Stimulated activated naive CD8-positive, alpha-beta T cell treated with anti-CD3 and anti-CD28 coated beads, Interleukin-15, Interleukin-2, amounts not matched to agents 100 U/mL and 50 U/mL, for 24 hours (primary cell): ENCODE measurements at regions not wholly inside any gene's neighbourhood (a gene's known extent, or its start where the extent isn't known, plus 50 kb on each side); places are given as distances from the start of the nearest gene placed in this dataset.

Source experiments
- ATAC-seq: fragments of 150-1000 bp; cut with Tn5 transposase; one replicate; pipeline ENCODE4 v1.10.0; 2021
- DNase-seq: peaks from one replicate; pipeline ENCODE4 v3.0.0; 2021

DNA sequence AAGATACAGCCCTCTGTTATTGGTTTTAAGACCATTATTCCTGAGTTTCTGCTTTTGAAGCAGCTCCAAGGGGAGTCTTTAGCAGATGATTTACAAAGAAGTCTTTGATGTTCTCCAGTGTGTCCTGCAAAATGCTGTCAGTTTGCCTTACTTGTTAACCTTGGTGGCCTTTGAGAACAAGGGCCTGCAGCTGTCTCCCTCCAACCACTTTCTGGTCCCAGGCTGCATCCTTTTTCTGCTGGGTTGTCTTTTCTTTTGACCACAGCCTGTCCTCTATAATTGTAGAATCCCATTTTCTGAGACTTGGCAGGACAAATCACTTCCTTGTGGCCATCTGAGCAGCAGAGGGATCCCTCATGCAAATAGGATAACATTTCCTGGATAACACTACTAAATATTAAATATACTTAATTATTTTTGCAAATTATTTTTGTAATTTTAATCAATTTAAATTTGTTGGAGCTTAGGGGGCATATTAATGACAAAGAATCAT, 281.4 kb downstream of the DMRT2 start:
- no peak for DNase-seq
- ATAC-seq: no peak

DNA sequence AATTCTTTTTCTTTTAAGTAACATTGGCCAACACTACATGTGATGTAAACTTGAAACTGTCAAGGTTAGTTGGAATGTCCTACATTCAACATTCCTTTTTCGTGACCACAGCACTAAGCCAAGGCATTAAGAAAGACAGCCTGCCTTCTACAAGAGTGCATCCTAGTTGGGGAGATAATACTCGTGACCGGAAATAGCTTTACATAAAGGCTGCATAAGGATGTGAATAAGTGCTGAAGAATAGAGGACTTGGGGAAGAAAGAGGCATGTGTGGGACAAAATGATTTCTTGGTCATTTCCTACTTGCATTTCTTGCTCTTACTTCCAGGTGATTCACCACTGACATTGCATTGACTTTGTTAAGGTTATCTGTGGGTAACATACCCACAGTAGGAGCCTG, 282.0 kb downstream of the DMRT2 start:
- ATAC-seq (no peak), DNase-seq (no peak)

GRCh38 chr9:1335174-1335573, 285.0 kb downstream of the DMRT2 start:
- ATAC-seq: no peak

DNA sequence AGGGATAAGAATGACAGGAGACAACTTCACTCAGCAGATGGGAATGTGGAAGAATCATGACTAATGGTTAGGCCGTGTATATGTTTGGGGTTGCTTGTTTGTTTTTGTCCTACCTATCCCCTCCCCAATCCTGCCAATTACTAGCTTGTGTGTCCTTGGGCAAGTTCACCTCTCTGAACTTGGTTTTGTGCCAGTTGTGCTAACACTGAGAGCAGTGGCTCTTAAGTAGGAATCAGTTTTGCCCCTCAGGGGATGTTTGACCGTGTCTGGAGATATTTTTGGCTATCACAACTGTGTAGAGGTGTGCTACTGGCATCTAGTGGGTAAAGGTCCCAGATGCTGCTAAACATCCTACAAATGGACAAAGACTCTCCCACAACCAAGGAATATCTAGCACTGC, 287.0 kb downstream of the DMRT2 start:
- DNase-seq: no peak
- no peak for ATAC-seq

More at GRCh38 chr9:1335174-1335573, 285.0 kb downstream of the DMRT2 start:
- no peak for DNase-seq

DNA sequence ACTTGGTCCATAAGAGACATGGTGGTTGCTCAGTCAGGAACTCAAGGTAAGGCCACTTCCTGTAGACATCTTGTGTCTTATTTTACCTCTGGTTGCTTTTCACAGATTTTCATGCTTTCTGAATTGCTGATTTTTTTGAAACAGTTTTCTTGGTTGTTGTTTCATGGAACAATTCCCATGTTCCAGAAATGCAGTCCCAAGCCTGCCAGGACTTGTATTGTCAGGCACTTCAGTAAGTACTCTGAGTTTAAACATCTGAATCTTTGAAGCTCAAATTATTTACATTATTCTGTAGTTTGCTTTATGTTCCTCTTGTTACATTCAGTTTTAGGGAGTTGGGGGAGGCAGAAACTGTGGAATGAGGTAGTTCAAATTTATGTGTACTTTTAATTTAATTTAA, 290.2 kb downstream of the DMRT2 start:
- ATAC-seq (no peak), DNase-seq (no peak)

GRCh38 chr9:1353291-1353690, 303.1 kb downstream of the DMRT2 start:
- DNase-seq: no peak
- no peak for ATAC-seq

DNA sequence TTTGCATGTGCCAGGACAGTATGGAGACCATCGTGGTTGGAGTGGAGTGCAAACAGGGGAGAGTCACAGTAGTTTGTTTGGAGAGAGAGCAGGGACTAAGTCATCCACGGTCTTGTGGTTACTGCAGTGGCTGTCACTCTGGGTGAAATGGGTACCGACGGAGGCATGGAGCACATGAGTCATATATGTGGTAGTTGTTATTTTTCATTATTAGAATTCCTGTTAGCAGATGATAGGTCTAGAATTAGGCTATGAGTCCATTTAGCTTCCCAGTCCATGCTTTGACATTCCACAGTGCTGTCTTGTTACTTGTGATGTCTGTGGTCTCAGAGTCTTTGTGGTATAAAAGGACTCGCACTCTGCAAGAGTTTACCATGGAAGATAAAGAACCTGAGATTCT, 303.9 kb downstream of the DMRT2 start:
- no peak for DNase-seq
- ATAC-seq: no peak

- DNase-seq: no peak
- no peak for ATAC-seq
Measured at GRCh38 chr9:1354606-1355005, 304.4 kb downstream of the DMRT2 start.

DNA sequence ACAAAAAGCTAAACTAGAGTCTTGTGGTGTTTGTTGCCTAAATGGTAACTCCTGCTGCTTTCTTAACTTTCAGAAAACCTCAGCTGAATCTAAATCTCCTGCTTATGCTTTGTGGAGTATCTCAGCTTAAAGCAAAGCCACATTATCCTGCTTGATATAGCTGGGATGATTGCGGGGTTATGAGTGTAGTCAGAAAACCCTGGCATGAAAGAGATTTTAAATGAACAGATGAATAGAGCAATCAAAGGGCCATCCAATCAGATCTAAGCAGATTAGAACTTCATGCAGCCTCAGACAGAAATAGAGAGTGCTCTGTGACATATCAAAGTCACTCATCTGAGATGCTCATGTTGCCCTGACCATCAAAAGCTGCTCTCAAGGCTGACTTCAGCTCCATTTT, 305.5 kb downstream of the DMRT2 start:
- DNase-seq (no peak), ATAC-seq (no peak)

DNA sequence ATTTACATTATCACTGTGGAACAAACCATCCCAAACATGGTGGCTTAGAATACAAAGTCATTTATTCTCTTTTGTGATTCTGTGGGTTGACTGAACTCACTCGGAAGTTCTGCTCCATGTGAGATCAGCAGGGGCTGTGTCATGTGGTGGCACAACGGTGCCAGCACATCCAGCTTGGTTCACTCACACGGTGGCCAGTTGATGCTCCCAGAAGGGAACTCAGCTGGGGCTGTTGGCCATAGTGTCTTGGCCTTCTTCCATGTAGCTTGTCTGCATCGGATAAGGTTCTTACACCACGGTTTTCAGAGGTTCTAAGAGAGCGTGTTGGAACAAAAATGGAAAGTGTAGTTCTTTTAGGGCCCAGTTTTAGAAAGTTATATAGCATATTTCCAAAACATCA, 312.7 kb downstream of the DMRT2 start:
- ATAC-seq (no peak), DNase-seq (no peak)

DNA sequence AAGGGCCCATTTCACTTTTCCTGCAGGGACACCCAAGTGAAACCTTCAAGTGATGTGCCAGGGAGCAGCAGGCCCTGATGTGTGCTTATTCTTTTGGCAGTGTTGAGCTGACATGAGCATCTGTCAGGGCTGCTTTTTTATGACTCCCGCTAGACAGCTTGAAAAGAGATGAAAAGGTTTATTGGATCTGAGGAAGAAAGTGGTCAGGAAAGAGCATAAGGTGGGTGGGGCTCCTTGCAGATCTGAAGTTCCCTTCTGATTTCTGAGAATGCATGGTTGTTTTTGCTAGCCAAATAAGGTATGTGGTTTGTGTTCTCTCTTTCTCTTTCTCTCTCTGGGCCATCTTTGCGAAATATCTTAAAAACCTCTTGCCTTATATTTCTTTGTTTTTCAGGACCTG, 316.1 kb downstream of the DMRT2 start:
- ATAC-seq (no peak), DNase-seq (no peak)

- DNase-seq: no peak
Measured at GRCh38 chr9:1369297-1369696, 319.1 kb downstream of the DMRT2 start.

GRCh38 chr9:1373445-1373844, 323.3 kb downstream of the DMRT2 start:
- no peak for ATAC-seq
- no peak for DNase-seq

More at GRCh38 chr9:1369297-1369696, 319.1 kb downstream of the DMRT2 start:
- no peak for ATAC-seq

DNA sequence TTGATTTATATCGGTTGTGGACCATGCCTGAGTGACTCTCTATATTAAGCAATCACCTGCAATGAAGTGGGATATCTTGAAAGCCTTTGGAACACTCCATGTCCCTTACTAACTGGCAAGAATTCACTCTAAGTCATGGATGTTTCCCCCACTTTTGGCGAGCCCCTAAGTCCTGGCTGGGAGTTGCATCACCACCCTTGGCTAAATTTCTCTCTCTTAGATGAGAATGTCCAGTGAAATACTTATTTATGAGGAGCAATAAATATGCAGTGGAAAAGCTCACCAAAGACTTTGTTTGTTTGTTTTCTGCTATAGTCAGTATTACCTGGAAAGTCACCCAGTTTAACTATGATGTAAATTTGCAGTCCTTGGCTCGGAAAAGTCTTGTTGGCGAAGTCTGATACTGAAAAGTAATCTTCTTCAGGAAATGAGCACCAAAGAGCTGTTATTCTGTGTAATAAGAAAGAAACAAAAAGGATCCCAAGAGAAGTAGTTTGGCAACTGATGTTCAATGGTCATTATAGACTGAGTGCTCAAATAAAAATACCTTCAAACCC, 333.8 kb downstream of the DMRT2 start:
- no peak for ATAC-seq
- no peak for DNase-seq

DNA sequence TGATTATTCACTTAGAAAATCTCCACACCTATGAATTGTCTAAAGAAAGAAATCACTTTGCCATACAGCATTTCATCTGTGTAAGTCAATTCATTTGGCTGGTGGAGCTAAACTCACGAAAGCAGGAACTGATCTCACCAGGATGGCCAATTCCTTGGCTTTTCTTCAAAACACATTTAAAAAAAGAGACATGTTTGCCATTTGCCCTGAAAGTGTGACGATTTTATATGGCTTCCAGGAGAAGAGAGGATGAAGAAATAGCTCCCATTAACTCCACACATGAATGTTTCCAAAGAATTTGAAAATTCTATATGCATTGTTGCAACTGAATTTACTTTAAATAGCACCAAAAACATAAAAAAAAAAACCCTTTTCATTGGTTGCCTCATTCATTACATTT, 334.7 kb downstream of the DMRT2 start:
- no peak for ATAC-seq
- DNase-seq: no peak

DNA sequence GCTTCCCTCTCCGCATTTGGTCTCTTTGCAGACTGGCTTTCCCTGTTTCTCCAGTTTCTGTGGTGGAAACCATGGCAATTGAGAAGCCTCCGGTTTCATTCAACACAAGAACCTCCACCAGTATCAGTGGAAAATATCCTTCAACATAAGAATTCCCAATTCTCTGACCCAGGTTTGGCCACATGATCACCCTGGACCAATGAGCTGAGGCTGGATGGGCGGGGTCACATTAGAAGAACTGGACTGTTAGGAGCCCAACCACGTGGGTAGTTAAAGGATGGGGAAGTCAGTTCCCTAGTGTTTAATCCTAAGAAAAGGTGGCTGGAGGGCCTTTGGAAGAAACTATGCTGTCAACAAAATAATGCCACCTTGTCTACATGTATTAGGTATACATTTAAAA, 336.3 kb downstream of the DMRT2 start:
- DNase-seq (no peak), ATAC-seq (no peak)

DNA sequence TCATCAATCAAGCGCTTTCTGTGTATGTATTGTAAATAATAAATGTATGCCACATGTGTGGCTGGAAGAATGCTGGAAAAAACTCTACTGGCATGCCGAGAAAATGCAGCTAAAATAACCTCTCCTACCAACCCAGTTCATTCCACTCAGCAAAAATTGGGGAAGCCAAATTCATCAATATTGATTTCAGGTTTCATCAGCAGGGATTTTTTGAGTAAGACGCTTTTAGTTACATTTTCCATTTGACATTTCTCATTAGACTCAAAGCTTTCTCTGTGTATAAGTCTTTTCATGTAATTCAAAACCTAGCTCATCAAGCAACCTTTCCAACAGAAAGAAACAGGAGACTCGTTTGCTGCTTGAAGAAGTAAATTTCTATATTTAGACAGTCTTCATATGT, 338.1 kb downstream of the DMRT2 start:
- ATAC-seq: no peak
- DNase-seq: no peak

DNA sequence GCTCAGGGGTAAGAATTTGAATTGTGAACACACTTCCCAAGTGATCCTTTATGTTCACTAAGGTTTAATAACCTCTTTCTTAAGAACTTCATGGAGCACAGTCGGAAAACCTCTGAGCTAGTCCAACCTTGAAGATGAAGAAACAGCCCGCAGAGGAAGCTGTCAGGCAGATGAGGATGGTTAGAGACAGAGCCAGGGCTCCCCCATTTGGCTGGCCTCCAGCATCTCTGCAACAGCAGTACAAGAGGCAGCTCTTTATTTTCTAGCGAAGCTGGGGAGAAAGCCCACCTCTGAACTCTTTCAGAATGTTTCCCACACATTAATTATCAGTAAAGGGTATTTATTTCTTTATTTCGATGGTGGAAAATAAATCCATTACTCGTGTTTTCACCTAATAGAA, 350.8 kb downstream of the DMRT2 start:
- no peak for DNase-seq

DNA sequence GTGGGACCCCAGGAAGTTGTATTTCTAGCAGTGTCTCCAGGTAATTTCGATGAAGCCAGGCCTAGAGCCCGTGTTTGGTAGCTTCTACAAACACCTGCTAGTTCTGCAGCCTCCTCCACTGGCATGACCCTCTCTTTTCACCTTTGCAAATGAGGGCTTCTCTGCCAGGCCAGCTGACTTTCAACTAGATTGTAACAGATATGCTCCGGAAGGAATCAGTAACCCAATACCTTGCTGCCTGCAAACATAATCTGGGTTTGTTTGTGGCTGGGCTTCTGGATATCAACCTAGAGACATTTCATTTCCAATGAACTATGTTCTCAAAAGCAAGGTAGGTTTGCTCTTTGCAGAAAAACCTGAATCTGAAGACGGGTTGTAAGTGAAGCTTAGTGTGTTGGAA, 354.8 kb downstream of the DMRT2 start:
- DNase-seq: no peak
- no peak for ATAC-seq

More for the DNA sequence above, 350.8 kb downstream of the DMRT2 start:
- ATAC-seq: no peak

- no peak for ATAC-seq
Measured at GRCh38 chr9:1411826-1412225, 361.7 kb downstream of the DMRT2 start.

DNA sequence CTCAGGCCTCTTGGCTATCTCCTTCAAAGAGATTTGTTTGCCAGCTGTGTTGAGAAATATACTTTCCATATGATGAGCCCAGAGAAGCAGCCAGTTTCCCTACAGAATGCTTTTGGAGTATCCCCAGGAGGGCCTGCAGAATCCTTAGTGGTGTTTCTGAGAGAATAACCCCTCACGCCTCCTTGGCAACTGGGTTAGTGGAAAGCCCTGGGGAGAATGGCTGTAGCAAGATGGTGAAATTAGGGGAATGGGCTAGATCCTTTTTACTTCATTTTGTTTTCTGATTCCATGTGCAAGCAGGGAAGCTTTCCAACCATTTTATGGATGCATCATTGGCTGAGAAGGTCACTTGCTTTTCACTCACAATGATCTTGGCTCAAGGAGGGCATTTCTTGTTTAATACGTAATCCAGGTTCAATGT, 364.6 kb downstream of the DMRT2 start:
- no peak for ATAC-seq

More at GRCh38 chr9:1411826-1412225, 361.7 kb downstream of the DMRT2 start:
- DNase-seq: no peak

GRCh38 chr9:1415146-1415545, 365.0 kb downstream of the DMRT2 start:
- ATAC-seq (no peak), DNase-seq (no peak)

More for the DNA sequence above, 364.6 kb downstream of the DMRT2 start:
- no peak for DNase-seq

DNA sequence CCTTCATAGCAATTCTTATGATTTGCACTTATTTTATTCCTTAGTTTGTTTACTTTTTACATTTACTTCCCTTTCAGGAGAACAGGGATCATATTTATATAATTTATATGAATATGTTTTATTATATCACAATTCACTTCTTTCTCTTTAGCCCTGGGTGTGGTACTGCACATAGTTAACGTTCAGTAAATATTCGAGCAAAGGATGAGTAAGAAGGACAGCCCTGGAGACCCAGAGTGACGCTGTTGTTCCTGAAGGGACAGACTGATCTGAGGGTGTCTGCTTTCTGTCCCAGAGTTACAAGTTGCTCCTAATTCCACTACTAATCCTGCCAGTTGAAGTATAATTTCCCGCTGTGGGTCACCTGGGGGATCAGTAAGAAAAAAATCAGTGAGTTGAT, 366.1 kb downstream of the DMRT2 start:
- DNase-seq (no peak), ATAC-seq (no peak)

- ATAC-seq: no peak
- no peak for DNase-seq
Measured at GRCh38 chr9:1421436-1421835, 371.3 kb downstream of the DMRT2 start.

GRCh38 chr9:1427875-1428274, 377.7 kb downstream of the DMRT2 start:
- DNase-seq (no peak), ATAC-seq (no peak)
